Medulla oblongata (tissue), 1 donor: ENCODE measurements at regions not wholly inside any gene's neighbourhood (a gene's known extent, or its start where the extent isn't known, plus 50 kb on each side); places are given as distances from the start of the nearest gene placed in this dataset.

Experiments
- DNase-seq: peaks from one replicate; pipeline ENCODE4 v3.0.0-alpha.2; 2015; ENCODE audit errors: extremely low spot score

DNA sequence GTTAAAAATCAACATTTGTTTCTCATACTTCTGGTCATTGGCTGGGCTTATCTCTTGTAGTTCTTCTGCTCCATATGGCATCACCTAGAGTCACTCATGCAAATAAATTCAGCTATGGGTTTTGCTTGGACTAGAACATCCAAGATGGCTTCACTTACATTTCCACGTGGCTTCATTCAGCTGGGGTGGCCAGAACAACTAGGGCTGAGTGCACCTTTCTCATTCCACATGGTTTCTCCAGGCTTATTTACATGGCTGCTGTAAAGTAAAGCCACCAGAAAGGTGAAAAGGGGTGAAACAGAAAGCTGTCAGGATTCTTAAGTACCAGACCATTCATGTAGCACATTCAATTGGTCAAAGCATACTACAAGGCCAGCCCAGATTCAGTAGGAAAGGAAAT lies 151.1 kb upstream of the BMP2 start:
- DNase-seq: no peak

DNA sequence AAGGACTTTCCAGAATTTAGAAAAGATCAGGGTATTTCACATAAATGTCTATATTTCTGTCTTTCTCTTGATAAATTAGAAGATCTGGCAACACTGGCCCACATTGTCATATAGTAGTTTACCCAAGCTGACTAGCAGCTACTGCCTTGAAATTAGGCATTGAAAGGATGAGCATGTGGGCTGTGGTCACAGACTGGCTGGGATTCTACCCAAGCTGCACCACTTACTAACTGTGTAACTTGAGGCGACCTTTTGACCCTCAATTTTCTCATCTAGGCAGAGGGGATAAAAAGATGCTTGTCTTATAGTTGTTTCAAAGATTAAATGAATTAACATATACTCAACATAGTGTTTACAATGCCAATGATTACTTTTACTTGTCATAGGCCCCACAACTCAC lies 152.7 kb upstream of the BMP2 start:
- DNase-seq: no peak

DNA sequence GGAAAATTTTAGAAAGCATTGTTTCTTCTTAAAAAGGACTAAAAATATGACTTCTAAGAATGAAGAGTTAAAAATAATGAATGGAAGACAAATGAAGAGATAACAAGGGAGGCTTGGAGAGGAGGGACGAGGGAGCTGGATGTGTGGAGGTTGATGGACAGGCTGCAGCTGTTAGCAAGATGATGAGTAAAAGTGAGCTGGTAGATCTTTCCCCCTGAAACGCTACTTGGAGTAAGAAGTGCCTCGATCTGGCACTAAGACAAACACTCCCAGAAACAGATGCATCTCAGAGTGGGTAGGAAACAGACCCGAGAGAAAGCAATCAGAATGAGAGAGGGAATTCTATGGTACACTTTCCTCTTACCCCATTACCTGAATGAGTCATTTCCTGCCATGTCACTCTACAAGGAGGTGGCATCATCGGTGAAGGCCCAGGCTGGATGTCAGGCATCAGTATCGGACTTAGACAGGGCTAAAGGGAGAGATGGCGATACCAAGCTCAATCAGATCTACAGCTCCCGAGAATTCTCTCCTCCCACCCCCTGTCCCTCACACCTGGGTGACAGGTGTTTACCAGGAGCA lies 154.1 kb upstream of the BMP2 start:
- DNase-seq: no peak

DNA sequence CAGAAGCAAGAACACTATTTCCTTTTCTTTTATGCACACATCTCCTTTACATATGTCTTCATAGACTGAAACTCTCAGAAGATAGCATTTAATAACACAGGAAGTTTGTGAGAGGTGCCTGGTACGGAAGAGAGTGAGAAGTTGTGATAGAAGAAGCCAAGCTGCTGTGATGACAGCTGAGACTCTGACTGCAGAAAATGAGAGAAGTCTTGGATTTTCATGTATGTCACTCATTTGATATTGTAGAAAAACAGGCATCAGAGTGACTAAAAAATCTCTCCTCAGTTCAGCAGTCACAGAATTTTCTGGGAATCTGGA lies 154.9 kb upstream of the BMP2 start:
- no peak for DNase-seq

DNA sequence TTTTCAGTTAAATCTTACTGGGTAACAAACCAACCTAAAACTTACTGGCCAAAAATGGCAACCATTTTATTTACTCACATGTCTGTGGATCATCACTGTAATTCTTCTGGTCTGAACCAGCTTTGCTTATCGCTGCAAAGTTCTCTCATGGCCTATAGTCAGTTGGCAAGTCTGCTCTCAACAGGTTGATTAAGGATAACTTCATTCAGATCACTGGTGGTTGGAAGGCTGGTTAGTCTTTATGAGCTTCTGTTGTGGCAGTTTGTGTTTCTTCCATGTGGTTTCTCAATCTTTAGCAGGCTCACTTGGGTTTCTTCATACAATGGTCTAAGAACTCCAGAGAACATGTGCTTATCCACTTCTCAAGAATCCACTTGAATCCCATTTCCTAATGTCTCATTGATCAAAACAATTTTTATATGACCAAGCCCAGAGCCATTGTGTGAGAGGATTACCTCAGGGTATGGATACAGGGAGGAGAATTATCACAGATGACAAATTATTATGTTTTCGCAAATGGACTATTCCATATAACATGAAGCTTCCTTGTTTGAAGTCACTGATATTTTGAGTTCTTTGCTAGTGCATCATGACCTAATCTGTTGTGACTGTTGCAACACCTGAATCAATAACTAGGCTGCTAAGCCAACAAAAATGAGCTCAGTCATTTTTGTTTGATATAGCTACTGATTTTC lies 155.4 kb upstream of the BMP2 start:
- DNase-seq: no peak

DNA sequence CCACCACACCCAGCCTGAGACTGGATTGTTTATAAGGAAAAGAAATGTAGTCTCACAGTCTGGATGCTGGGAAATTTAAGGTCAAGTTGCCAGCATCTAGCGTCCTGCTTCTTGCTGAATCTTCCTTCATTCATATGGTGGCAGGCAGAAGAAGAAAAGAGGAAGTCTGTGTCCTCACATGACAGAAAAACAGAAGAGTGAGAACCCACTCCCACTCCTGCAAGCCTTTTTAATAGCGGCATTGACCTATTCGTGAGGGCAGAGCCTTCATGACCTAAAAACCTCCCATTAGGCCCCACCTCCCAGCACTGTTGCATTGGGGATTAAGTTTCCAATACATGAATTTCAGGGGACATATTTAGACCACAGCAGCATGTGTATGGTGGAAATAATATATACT lies 160.8 kb upstream of the BMP2 start:
- no peak for DNase-seq

DNA sequence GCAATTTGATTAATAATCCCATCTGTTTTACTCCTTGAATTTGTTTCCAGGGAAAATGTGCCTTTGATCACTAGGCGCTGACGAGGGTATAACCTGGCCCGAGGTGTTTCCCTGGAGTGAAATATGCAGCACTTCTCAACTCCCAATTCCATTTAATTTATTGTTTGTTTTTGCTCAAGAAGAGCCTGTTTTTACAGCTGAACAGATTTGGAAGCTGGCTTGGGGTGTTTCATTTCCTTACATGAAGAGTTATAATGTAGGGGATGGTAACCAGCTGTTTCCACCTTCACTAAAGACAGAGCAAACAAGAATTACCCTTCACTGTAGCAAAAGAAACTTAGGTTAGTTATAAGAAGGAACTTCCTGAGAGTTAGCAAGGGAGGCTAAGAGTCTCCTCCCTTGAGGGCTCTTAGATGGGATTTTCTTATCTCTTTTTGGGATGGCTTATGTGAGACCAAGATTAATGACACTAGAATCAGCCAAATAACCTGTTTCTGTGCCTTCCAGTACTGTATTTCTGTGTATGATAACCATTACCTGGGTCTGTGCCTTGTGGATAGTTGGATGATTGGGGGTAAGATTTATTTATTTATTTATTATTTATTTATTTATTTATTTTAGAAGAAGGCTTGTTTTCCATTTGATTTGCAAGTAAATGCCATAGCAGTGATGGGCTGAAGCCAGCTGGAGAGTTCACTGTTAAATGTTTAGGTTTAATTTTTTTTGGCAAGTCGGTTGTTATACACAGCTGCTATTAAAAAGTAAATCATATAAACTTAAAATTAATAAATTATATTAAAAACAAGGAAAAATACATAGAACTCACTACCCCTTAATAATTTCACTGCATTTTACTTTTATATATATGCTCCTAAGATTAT lies 162.2 kb upstream of the BMP2 start:
- DNase-seq: no peak

DNA sequence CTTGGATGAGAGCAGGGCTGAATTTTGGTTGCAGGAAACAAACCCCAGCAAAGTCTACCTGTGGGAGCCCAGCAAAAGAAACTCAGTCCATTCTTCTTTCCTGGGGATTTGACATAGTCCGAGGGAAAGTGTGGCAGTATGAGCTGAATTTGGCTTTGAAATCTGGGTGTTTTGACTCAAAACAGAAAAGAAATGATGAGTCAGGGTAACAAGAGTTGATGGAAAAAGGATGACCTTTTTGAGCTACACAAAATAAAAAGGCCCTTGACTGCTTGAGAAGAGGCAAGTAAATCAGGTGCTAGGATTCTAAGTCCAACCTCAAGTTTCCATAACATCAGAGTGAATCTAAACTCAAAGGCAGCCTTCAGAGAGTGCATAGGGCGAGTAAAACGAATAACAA lies 163.3 kb upstream of the BMP2 start:
- DNase-seq: no peak

DNA sequence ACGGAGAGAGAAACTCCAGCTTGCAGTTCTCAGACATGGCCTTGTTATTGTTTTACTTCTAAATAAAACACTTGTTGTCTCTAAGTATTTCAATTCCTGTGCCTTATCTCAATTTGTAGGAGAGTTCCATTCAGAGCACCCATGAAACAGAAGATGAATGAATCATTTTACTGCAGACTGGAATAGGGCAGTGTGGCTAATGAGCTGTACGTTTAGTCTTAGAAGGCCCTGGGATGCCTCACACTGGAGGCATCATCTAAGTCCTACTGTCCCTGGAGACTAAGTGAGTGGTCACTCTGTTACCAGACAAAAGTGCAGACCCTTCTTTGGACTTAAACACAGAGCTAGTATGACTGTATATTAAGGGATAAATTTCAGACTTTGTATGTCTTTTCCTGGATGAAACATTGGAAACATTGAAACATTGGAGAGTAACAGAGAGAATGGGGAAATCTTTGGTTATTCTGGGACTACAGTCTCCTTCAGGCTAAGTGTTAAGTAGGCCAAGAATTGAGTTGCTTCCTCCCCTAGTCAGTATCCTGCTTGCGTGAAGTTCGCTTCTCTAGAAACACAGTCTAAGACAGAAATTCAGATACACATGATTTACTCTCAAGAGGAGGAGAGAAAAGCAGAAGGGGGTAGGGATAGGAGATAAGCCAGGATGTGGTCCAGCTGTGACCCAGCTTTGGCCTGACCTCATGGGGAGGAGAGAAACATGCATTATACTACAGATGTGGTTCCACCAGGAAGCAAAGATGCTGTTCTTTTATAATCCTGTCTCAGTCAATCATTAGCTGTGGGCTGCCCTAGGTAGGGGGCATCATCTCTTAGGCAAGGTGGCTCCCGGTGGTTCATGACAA lies 167.4 kb upstream of the BMP2 start:
- DNase-seq: no peak

DNA sequence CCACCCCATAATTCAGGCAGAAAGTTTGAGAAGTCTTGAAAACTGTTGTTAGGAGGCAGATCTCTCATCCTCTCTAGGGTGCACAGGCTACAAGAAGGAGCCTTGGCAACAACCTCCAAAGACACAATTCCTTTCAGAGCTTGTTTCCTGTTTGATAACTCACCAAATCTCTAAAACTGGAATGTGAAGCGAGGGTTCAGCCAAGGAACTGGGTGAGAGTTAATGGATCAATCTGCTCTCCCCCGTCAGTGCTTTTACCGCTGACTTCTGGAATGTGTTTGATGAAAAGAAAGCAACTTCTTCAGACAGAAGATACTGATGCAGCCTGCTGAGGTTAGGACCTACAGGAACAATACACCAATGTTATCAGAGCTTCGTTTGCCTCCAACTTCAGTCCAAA lies 171.8 kb upstream of the BMP2 start:
- DNase-seq: no peak

DNA sequence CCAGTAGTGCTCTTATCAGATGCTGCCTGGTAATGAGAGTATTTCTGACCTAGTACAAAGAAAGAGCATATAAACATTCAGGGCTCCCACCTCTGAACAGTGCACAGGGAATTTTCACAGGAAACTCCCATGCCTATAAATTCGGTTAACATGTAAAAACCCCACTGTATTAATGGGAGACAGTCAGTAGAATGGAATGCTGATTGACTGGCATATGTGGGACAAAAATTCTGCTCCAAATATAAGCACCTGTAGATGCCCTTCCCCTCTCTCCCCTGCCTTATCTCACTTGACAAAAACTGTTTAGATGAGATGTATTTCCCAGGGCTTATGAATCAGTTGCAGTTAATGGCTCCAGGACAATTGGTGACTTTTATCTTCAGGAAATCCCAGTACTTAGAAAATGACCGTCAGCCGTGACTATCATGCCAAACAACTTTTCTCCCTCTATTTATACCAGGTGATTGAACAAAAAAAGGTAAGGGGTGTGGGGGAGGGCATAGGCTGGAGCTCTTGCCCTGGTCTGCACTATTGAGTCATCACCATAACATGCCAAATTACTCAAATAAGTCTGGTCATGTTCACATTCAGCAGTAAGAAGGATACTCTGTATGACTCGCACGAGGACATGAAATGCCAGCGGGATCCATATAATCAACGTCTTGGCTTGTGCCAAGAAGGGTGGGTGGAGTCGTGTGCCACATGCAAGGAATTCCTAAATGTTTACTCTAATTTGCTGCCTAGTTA lies 176.4 kb upstream of the BMP2 start:
- no peak for DNase-seq

DNA sequence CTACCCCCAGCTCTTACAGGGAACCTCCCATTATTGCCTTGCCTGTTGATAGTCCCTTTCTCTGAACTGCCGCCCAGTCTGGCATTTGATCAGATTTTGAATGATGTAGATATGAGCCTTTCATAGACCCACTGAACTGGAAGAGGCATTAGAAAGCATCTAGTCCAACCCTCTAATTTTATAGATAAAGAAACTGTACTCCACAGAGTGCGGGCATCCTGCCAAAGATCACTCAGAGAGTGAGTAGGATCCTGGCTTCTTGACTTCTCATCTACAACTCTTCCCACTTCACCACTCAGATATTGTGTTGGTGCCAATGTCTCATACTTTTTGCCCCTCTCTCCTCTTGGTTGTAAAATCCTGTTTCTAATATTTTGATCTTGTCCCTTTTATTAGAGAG lies 179.2 kb upstream of the BMP2 start:
- no peak for DNase-seq

DNA sequence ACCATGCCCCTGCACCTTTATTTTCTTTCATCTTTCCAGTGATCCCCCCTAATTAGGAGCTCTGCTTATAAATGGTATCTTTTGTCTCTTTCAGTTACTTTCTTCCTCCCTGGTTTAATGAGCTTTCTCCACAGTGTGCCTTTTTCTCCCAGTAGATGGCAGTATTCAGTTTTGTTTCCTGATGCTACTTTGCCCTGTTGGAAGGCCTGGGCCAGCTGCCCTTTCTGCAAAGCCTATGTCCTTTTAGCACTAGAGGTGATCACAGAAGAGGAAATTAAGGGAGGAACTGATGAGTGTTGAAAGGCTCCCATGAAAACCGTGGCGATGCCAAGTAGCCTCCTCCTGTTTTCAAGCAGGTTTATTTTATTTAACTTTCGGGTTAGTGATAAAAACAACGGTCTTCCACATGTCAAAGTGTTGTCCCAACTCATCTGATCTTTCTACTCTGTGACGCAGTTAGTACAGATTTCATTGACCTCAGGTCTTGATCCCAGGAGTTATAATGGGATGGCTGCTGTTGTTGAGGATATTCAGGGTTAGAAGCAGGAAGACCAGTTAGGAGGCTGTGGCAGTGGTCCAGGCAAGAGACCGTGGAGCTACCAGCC lies 184.2 kb upstream of the BMP2 start:
- DNase-seq: peak; percentile 83

DNA sequence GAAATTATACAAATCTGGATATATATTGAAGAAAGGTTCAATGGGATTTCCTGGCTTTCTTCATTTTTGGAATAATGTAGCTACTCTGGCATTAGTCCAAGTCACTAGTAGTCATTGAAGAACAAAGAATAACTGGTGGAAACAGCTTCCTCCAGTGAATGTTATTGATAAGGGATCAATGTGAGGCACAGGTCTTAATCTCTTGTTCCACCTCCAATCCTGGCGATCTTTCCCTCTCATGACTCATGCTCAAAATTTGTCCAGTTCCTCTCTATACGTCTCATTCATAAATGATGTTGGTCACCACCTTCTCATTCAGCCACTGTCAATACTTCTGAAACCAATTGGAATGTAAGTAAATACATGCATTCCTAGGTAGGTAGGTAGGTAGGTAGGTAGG lies 185.0 kb upstream of the BMP2 start:
- no peak for DNase-seq

DNA sequence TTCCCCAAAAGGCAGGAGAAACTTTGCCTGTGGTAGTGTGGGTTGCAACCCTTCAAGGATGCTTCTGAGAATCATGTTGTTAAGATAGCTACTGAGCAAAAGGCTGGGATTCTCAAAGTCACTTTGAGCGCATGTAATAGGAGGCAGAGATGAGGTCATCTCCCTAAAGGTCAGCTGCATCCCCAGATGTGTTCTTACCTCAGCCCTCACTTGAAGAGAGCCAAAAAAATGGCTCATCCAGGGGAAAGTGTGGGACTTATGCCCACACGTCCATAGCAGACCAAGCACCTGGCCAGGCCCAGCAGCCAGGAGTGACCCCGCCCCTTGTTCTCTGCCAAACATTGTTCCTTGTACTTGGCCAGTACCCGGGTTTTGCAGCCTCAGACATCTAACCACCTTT lies 187.0 kb upstream of the BMP2 start:
- DNase-seq: no peak

DNA sequence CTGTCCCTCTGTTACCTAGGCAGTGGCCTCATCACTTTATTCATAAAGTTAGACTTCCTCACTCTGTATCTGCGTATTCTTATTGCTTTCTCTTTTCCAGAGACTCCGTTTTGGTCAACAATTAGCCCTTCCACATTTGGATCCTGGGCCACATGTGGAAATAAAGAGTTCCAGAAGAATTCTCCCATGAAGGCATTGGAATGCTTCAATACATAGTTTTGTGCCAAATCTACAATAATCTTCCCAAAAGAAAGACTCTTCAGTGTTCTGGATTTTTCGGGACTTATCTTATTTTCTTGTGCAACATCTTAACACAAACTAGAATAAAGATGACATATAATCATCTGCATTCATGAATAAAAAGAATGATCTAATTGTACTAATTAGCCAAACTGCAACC lies 187.7 kb upstream of the BMP2 start:
- no peak for DNase-seq

DNA sequence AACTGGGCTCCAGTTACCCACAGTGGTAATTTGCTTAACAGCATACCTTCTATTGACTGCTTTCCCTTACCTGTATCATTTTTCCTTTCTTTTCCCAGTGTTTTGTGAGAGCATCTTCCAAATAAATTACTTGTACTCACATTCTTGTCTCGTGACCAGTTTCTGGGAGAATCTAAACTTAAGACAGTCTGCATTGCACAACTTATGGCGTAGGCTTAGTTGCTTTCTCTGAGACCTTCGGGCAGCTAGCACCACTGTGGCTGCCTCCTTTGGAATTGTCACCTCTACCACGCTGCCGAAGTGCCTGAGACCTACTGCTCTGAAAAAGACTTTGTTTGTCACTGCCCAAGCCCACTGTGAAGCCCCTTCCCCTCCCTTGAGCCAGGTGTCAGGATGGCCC lies 188.1 kb upstream of the BMP2 start:
- no peak for DNase-seq

DNA sequence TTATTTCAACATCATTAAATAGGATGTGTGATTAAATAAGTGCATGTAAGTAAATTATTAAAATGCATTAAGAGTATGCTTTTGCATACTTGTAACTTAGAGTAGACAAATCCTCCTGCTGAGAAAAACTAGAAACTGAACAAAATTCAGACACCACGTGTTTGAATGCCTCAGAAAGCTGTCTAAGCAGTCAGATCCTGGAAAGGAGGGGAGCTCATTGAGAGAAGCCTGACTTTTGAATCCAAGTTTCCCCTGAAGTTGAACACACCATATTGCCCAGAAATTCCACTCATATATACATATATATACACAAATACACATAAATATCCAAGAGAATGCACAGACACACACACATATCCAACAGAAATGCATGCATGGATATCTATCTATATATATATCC lies 190.0 kb upstream of the BMP2 start:
- DNase-seq: no peak

DNA sequence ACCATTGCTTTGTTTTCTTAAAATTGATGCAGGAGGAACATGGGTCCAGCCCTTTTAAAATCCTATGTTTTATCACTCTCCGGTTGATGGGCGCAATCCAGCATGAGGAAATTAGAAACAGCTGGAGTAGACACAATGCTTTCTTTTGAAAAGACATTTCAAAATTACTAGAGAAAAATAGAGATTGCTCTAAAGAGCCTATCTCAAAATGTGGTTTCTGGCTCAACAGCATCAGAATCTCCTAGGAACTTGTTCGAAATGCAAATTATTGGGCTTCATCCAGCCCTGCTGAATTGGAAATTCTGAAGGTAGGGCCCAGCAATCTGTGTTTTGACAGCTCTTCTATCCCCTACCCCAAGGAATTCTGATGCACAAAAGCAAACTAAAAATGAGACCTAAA lies 190.8 kb upstream of the BMP2 start:
- no peak for DNase-seq

DNA sequence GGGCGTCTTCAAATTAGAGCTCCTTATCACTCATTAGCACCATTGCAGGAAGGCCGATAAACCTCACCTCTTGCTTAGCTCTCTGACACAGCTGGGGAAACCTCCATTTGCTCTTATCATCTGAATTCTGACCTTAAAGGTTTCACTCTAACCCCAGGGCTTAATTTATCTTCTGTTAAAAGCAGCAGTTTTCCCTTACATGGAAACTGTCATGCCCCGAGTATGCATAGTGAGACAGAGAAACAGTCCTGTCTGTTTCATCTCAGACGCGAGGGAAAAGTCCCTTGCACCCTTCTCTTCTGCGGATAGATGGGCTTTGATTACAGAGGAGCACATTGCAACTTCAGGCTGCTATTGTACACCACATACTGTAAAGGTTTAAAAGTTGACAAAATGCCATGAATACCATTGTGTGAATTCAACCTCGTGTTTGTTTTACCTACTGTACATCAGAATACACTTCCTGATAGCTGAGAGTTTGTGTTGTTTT lies 191.5 kb upstream of the BMP2 start:
- no peak for DNase-seq

DNA sequence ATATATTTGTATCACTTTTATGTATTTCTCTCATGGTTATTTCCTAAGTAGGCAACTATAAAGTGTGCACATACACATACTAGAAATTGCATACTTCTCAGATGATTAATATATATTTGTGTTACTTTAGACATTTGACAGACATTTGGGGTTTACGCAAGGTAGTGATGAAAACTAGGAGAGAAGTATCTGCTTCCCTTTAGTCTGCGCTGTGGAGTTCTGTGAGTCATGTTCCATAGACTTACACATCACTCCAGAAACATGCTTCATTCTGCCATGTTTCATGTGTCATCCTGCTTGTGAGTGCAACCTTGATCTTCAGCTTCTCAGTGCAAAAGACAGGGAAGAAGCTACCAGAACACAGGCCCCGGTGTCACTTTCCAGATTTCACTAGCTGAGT lies 200.7 kb upstream of the BMP2 start:
- DNase-seq: no peak
